ENCODE measurements at regions not wholly inside any gene's neighbourhood (a gene's known extent, or its start where the extent isn't known, plus 50 kb on each side); places are given as distances from the start of the nearest gene placed in this dataset.

GRCh38 chr15:99902248-99902928, 169.2 kb upstream of the LYSMD4 start:
- Histone ChIP-seq H3K36me3 (replicated peaks in 1 of 2; ENCODE audit: control insufficient read depth in 1 of 2, insufficient read depth in 2 of 2, low read length in 2 of 2) (no peaks in the 10 kb centered on the region), H3K27ac (ENCODE audit: low read depth in 1 of 2, low read length in 2 of 2) (no peak overlapping the region), H3K9me3 (replicated peaks in 1 of 2; ENCODE audit: control insufficient read depth in 1 of 2, insufficient read depth in 1 of 2, low read length in 2 of 2) (no peaks in the 10 kb centered on the region), H3K4me1 (ENCODE audit: control insufficient read depth in 1 of 2, insufficient read depth in 2 of 2, low read length in 2 of 2) (no peaks in the 10 kb centered on the region), H3K27me3 (ENCODE audit: control insufficient read depth in 2 of 2, insufficient read depth in 2 of 2, low read length in 2 of 2) (no peaks in the 10 kb centered on the region), H3K79me2 (ENCODE audit: insufficient read depth, low read length) (no peaks in the 10 kb centered on the region), H4K20me1 (ENCODE audit: insufficient read depth, low read length) (no peaks in the 10 kb centered on the region), H3K4me2 (replicated peaks; ENCODE audit: extremely low read depth, low read length, poor library complexity, severe bottlenecking) (no peak overlapping the region), H2AFZ (ENCODE audit: insufficient read depth, low read depth, low read length, poor library complexity, severe bottlenecking) (no peak overlapping the region), H3K4me3 (replicated peaks in 1 of 3; ENCODE audit: low read depth in 2 of 3, low read length in 3 of 3) (no peak overlapping the region), H3K9ac (ENCODE audit: insufficient read depth, low read length, poor library complexity, severe bottlenecking) (no peak overlapping the region)
- peaks cover 0 to 6% (median 0%) of the 10 kb centered on the region in 3 donors for H3K27me3 Mint-ChIP-seq (ENCODE audit: low read depth in 3 of 3)
- 100% methylated on average over 1 of the region's 1 CpG for WGBS (ENCODE audit: insufficient coverage)
- DNase-seq = no peak
- intact Hi-C loops (cut with micrococcal nuclease) = no loop called here
- peaks cover 0 to 7% (median 4%) of the 10 kb centered on the region in 7 donors for H3K9me3 Mint-ChIP-seq
- H3K36me3 Mint-ChIP-seq = no peaks in the 10 kb centered on the region
- no peaks in the 10 kb centered on the region for H3K4me1 Mint-ChIP-seq
- no peak overlapping the region for H3K27ac Mint-ChIP-seq
- H3K4me3 Mint-ChIP-seq = no peak overlapping the region
- no peak for TF ChIP-seq CTCF (IDR thresholded peaks at IDR 0.05)

GRCh38 chr15:99895956-99896311, 162.7 kb upstream of the LYSMD4 start:
- no peak for DNase-seq
- Histone ChIP-seq H3K27ac (ENCODE audit: low read depth in 1 of 2, low read length in 2 of 2) (no peak overlapping the region), H3K4me3 (replicated peaks in 1 of 3; ENCODE audit: low read depth in 2 of 3, low read length in 3 of 3) (no peak overlapping the region), H3K9ac (ENCODE audit: insufficient read depth, low read length, poor library complexity, severe bottlenecking) (no peak overlapping the region), H3K4me1 (ENCODE audit: control insufficient read depth in 1 of 2, insufficient read depth in 2 of 2, low read length in 2 of 2) (no peaks in the 10 kb centered on the region), H2AFZ (ENCODE audit: insufficient read depth, low read depth, low read length, poor library complexity, severe bottlenecking) (no peak overlapping the region), H3K27me3 (ENCODE audit: control insufficient read depth in 2 of 2, insufficient read depth in 2 of 2, low read length in 2 of 2) (no peaks in the 10 kb centered on the region), H3K9me3 (replicated peaks in 1 of 2; ENCODE audit: control insufficient read depth in 1 of 2, insufficient read depth in 1 of 2, low read length in 2 of 2) (peaks cover 0 to 7% of the 10 kb centered on the region in 2 donors), H3K79me2 (ENCODE audit: insufficient read depth, low read length) (no peaks in the 10 kb centered on the region), H4K20me1 (ENCODE audit: insufficient read depth, low read length) (no peaks in the 10 kb centered on the region), H3K36me3 (replicated peaks in 1 of 2; ENCODE audit: control insufficient read depth in 1 of 2, insufficient read depth in 2 of 2, low read length in 2 of 2) (no peaks in the 10 kb centered on the region), H3K4me2 (replicated peaks; ENCODE audit: extremely low read depth, low read length, poor library complexity, severe bottlenecking) (no peak overlapping the region)
- Mint-ChIP-seq H3K36me3 (no peaks in the 10 kb centered on the region), H3K27me3 (ENCODE audit: low read depth in 3 of 3) (peaks cover 0 to 2% (median 0%) of the 10 kb centered on the region in 3 donors), H3K27ac (no peak overlapping the region), H3K4me3 (no peak overlapping the region), H3K9me3 (peaks cover 0 to 11% (median 6%) of the 10 kb centered on the region in 7 donors), H3K4me1 (no peaks in the 10 kb centered on the region)
- intact Hi-C loops (cut with micrococcal nuclease) = no loop called here
- 100% methylated on average over 1 of the region's 4 CpGs for WGBS (ENCODE audit: insufficient coverage)
- no peak for TF ChIP-seq CTCF (IDR thresholded peaks at IDR 0.05)

Data from CD14-positive monocyte (primary cell).